ENCODE measurements at regions not wholly inside any gene's neighbourhood (a gene's known extent, or its start where the extent isn't known, plus 50 kb on each side); places are given as distances from the start of the nearest gene placed in this dataset.
"Not testable (repeated sequence)": the region's sequence is repeated elsewhere in the genome, so short reads cannot be mapped to it uniquely, and the experiment has no call there.

GRCh38 chr1:197985351-197985750, 68.2 kb downstream of the LHX9 start:
- DNase-seq (ENCODE audit: low read depth), result no peak

- no peak for DNase-seq (ENCODE audit: low read depth)
Measured at GRCh38 chr1:197986817-197987216, 69.6 kb downstream of the LHX9 start.

GRCh38 chr1:197987294-197987693, 70.1 kb downstream of the LHX9 start:
- DNase-seq (ENCODE audit: low read depth), result no peak

DNA sequence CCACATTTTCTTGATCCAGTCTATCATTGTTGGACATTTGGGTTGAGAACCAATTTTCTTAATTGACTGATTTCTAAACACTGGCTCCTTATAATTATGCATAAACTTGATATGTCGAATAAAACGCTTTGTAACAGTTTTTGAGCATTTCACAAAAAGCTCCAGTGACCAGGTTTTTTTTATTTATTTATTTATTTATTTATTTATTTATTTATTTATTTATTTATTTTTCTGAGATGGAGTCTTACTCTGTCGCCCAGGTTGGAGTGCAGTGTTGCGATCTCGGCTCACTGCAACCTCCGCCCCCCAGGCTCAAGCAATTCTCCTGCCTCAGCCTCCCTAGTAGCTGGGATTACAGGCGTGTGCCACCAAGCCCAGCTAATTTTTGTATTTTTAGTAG, 71.4 kb downstream of the LHX9 start:
- DNase-seq (ENCODE audit: low read depth), result not testable (repeated sequence)

- no peak for DNase-seq (ENCODE audit: low read depth)
Measured at GRCh38 chr1:197989058-197989457, 71.9 kb downstream of the LHX9 start.

- no peak for DNase-seq (ENCODE audit: low read depth)
Measured at GRCh38 chr1:197991594-197991993, 74.4 kb downstream of the LHX9 start.

GRCh38 chr1:197994907-197995407, 77.8 kb downstream of the LHX9 start:
- DNase-seq (ENCODE audit: low read depth), result no peak

GRCh38 chr1:197995408-197996258, 78.5 kb downstream of the LHX9 start:
- DNase-seq (ENCODE audit: low read depth), result no peak

DNA sequence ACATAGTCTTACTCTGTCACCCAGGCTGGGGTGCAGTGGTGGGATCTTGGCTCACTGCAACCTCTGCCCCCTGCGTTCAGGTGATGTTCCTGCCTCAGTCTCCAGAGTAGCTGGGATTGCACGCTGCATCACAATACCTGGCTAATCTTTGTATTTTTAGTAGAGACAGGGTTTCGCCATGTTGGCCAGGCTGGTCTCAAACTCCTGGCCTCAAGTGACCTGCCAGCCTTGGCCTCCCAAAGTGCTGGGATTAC, 79.0 kb downstream of the LHX9 start:
- not testable (repeated sequence) for DNase-seq (ENCODE audit: low read depth)

- no peak for DNase-seq (ENCODE audit: low read depth)
Measured at GRCh38 chr1:197998110-197998509, 80.9 kb downstream of the LHX9 start.

GRCh38 chr1:198001776-198002408, 84.7 kb downstream of the LHX9 start:
- no peak for DNase-seq (ENCODE audit: low read depth)

DNA sequence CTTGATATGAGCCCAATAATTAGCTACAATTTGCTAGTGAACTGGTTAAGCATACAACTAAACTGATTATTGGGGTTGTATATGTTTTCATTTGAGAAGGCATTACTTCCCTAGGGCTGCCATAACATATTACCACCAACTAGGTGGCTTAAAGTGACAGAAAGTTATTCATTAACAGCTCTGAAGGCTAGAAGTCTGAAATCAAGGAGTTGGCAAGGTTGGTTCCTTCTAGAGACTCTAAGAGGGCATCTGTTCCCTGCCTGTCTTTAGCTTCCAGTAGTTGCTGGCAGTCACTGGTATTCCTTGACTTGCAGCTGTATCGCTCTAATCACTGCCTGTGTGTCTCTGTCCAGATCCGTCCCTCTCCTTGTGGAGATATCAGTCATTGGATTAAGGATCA, 86.3 kb downstream of the LHX9 start:
- no peak for DNase-seq (ENCODE audit: low read depth)

DNA sequence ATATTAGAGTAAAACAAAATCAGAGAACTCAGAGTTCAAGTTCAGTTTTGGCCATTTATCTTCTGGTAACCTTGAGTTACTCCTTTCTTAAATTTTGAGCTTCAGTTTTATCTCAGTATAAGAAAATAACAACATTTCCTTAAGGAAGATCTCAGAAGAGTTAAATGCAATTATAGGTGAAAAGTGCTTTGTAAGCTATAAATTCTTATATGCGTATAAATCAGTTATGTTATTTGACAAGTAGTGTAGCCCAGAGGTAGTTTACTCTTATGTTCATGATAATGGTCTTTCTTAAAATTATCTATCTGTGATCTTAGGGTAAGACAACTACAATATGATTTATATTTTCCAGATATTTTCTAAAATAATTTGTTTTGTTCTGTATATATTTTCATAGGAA, 89.8 kb downstream of the LHX9 start:
- no peak for DNase-seq (ENCODE audit: low read depth)

DNA sequence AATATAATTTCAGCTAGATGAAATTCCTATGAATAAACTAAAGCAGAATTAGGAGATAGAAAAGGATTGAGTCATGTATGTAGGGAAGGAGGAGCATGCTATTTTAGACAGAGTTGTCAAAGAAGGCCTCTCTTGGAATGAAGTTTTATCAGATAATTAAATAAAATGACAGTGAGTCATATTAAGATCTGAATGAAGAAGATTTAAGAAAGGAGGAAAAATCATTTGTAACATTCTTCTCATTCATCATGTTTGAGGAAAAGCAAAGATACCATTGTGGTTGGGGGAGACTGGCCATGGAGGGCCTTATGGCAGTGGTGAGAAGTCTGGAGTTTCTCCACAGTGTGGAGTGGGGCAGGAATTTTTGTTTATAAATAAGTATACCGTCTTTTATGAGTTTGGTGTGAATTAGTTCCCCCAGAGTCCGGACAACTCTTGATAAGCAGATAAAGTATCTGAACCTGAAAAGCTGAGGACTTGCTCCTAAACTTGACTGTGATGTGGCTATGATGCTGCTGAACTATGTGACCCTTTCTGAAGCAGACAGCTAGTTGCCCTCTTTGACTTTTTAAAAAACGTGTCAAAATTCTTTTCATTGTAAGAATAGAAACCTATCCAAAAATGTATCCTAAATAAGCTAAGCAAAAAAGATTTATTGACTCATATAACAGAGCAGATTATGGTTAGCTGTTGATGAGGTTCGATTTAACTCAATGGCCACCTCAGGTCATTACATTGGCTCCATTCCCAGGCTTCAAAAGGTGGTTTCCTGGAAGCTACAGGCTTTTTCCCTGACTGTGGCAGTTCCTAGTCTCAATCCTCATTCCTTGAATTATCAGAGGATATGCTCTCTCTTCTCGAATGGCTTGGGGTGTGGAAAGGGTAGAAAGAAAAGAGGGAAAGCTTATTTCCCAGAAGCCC, 90.8 kb downstream of the LHX9 start:
- DNase-seq (ENCODE audit: low read depth), result no peak

DNA sequence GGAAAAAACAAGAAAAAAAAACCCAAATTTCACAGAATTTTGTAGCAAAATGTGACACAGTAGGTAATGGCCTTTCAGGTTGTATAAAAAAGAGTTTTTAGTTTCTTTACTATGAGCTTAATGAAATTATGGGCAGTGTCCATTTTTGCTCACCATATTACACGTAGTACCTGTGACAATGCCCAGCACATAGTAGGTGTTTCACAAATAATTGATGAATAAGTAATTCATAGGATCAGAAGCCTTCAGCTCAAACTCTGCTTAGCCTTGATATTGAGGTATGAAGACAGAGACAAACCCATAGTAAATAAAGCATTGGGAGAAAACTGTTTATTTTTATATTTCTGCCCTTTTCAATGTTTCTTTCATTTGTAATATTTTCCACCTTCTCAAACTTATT, 97.2 kb downstream of the LHX9 start:
- DNase-seq (ENCODE audit: low read depth), result no peak

- DNase-seq (ENCODE audit: low read depth), result no peak
Measured at GRCh38 chr1:198015309-198015708, 98.1 kb downstream of the LHX9 start.

DNA sequence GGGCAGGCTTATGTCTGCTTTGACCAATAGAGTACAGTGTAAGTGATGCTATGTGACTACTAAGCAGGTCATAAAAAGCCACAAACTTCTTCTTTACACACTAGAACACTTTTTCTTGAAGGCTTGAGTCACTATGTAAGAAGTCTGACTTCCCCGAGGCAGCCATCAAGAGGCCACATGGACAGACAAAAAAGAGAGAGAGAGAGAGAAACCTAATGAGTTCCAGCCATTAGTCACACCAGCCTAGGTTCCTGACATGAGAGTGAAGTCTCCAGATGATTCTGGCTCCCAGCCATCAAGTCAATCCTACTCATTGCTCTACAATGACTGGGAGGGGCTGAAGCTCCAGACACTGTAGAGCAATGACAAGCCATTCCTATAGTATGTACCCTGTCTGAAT, 101.4 kb downstream of the LHX9 start:
- DNase-seq (ENCODE audit: low read depth), result peak; percentile 97

- DNase-seq (ENCODE audit: low read depth), result peak; percentile 8
Measured at GRCh38 chr1:198019126-198019525, 102.0 kb downstream of the LHX9 start.

- no peak for DNase-seq (ENCODE audit: low read depth)
Measured at GRCh38 chr1:198024336-198024735, 107.2 kb downstream of the LHX9 start.

GRCh38 chr1:198024782-198025181, 107.6 kb downstream of the LHX9 start:
- no peak for DNase-seq (ENCODE audit: low read depth)

DNA sequence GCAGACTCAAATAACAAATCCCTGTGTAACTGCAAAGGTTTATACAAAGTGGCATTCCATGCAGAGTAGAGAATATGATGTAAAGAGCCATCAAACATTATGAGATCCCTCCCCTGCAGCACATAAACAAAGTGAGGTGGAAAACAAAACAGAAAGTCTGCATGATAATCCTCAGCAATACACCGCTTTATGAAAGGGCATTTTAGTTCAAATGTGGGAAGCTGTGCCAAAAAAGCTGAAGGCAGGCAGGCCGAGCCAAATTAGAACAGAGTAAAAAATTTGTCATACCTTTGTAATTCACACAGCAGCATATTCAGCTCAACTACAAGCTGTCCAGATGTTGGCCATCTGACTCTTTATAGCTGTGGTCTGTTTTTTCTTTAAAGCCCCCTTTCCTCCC, 113.5 kb downstream of the LHX9 start:
- DNase-seq (ENCODE audit: low read depth), result no peak

- no peak for DNase-seq (ENCODE audit: low read depth)
Measured at GRCh38 chr1:198031086-198031485, 113.9 kb downstream of the LHX9 start.

- no peak for DNase-seq (ENCODE audit: low read depth)
Measured at GRCh38 chr1:198032668-198033067, 115.5 kb downstream of the LHX9 start.

Data from HS-27A (cell line).